HG02610 (cell line): ENCODE measurements at regions not wholly inside any gene's neighbourhood (a gene's known extent, or its start where the extent isn't known, plus 50 kb on each side); places are given as distances from the start of the nearest gene placed in this dataset.

Experiments
- ATAC-seq: cut with Tn5 transposase; IDR thresholded peaks from one replicate; pipeline ENCODE4 v1.9.1; 2021; ENCODE audit warnings: mild to moderate bottlenecking, moderate library complexity; ENCODE audit not compliant: unreplicated experiment

DNA sequence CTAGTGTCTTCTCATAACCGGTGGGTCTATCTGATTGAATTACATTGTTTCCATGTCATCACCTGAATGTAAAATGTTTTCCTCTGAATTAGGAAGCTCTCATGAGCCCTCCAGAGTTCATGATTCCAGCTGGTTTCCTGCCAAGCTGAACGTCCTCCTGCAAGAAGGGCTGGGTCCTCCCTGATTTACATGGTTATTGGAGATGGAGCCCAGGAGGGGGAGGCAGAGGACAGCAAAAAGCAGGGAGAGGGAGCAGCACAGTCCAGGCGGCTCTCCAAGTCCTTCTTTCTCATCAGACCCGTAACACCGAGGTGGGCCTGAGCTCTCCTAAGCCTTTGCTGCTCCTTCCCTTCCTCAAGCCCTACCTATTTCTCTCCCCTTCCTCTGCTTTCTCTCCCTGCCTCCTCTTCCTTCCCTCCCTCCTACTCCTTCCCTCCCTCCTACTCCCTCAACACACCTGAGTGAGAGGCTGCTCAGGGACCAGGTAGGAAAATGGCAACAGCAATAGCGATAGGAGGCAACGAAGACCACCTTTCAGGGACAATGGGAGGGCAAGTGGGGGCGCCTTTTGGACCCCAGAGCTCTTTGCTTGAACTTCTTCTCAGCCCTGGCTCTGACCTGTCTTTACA lies 265.9 kb downstream of the PRDM2 start:
- no peak for ATAC-seq

DNA sequence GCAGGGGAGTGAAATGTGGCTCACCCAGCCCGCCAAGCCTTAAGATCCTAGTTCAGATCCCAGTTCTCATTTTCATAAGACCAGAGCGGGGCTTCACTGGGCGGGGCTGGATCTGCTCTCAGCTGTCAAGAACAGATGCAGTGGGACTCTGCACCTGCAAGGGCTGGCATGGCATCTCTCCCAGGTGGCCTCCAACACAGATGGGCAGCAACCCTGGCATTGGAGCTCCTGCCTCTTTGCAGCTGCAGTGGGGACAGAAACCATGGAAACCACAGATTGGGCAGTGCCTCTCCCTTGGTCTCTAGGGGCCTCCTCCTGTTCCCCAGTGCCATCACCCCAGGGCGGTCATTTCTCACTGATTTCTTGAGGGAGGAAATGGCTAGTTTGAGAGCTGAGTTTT lies 267.7 kb downstream of the PRDM2 start:
- no peak for ATAC-seq

DNA sequence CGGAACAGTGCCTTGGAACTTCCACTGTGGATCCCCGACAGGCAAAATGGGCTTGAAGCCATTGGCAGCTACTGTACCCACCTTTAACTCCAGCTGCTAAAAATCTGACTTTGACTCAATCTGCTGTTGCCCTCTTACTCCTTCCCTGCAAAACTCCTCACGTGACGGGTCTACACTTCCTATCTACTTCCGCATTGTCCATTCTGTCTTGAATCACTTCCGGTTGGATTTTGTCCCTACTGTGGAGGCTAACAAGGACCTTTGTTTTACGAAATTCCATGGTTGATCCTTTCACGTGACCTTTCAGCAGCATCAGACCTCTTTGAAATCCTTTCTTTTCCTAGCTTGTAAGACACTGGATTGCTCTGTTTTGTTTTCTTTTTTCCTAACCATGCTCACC lies 268.4 kb downstream of the PRDM2 start:
- ATAC-seq, result no peak

DNA sequence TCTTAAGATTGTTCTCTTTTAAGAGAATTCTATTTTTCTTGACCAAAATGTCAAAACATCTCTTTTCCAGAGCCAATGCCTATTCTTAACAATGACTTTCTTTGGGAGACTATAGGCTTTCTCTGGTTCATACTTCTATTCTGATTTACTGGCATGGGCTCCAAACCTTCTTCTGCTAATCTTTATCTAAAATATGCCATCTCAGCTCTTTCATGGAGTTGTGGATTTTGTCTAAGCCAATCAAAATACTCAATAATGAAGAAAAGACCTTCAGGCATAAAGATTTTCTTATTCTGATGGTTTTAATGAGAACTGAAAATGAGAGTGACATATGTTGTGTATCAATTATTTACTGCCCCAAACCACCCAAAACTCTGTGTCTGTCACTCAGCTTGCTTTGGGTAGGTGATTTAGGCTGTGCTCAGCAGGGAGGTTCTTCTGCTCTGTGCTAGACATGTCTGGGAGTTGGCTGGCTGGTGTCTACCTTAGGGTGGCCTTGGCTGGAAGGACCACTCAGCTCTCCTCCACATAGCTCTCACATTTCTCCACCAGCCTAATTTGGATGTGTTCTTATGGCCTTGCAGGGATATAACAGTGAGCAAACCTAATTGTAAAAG lies 270.8 kb downstream of the PRDM2 start:
- no peak for ATAC-seq

DNA sequence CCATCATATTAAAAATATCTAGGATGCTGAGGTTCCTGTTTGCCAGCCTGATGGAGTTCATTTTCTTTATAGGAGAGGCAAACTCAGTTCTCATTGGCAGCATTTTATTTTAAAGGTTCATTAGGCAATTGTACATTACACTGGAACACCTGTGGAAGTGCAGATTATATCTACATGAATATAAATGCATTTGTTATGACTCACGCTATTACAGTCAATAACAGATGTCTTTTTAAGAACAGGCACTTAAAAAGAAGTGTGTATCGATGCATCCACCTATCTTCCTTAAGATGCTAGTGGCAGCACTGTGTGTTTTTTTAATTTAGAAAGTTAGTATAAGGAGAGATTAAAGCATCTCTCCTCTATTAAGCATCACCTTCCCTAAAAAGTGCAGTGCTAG lies 276.5 kb downstream of the PRDM2 start:
- no peak for ATAC-seq

DNA sequence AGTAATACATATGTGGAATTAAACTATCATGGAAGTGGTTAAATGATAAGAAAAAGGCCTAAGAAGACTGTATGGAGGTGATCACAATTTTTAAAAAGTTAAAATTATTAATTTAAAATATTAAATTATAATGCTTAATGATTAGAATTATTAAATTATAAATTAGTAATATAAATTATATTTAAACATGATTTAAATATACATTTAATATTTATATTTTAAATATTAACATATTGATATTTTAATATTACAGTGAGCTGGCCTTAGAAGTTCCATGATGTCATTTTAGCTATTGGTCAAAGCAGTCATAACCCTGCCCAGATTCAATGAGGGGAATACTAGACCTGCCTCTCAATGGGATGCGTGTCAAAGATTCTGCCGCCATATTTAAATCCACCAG lies 281.2 kb downstream of the PRDM2 start:
- ATAC-seq, result no peak

DNA sequence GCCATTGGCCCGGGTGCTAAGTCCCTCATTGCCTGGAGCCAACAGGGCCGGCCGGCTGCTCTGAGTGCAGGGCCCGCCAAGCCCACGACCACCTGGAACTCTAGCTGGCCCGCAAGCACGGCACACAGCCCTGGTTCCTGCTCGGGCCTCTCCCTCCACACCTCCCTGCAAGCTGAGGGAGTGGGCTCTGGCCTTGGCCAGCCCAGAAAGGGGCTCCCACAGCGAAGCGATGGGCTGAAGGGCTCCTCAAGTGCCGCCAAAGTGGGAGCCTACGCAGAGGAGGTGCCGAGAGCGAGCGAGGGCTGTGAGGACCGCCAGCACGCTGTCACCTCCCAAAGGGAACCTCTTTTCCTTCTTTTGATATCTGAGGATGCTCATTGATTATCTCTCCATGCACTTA lies 283.4 kb downstream of the PRDM2 start:
- no peak for ATAC-seq

DNA sequence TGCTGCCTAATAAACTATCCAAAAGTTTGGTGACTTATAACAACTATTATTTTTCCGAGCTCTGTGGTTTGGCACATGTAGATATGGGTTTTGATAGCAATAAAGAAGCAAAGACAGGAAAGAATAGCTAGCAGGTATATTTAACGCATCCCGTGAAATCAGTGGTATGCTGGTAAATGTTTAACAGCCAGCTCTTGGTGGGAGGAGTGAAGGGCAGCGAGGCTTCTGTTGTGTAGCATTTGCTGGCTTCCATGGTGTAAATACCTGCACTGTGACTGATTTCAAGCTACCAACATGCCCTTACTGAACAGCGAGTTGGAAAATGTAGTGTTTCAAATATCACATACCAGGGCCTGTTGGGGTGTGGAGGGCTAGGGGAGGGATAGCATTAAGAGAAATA lies 291.0 kb downstream of the PRDM2 start:
- no peak for ATAC-seq

DNA sequence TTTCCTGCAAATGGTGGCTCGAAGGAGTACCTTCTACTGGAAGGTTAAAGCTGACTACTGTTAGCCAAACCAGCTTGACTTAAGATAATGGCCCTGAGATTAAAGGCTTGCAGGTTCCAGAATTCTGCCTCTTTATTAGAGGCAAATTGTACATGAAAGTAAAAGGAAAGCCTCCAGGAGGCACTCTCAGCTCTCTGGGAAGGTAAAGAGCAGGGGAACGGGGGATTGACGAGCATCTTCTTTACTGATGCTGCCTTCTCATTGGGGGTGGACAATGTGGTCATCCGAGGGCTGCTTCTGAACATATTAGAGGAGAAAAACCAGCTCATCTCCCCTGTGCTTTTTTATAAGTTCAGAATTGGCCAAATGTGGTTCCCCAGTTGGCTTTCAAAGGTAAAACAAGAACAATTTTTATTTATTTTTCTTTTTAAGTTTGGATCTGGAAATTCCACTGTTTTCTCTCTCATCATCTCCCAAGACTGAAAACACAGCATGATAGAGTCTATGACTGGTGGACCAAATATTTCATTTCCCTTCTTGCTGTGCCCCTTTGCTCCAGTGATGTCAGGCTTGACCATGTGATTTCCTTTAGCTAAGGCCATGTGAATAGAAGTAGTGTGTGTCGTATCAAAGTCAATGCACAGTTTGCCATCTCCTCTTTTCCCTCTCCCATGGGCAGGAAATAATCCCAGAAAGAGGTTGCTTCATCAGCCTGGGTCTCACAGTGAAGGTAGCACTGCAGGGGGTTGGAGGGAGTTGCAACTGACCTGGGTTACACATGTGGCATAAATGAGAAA lies 292.7 kb downstream of the PRDM2 start:
- ATAC-seq, result no peak

DNA sequence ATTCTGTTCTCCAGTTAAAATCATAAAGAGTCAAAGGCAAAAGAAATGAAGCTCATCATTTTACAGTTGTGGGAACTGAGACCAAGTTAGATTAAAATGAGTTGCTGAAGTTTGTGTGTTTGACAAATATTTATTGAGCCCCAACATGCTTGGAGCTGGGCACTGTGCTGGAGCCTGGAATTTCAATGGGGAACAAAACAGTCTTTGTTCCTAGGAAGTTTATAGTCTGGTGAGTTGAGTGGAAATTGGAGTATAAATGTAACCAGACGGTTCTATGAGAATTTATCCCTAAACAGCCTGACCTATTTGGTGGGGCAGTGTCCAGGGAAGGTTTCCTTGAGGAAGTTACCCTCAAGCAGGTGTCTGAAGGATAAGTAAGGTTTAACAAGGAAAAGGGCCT lies 294.4 kb downstream of the PRDM2 start:
- ATAC-seq, result no peak

DNA sequence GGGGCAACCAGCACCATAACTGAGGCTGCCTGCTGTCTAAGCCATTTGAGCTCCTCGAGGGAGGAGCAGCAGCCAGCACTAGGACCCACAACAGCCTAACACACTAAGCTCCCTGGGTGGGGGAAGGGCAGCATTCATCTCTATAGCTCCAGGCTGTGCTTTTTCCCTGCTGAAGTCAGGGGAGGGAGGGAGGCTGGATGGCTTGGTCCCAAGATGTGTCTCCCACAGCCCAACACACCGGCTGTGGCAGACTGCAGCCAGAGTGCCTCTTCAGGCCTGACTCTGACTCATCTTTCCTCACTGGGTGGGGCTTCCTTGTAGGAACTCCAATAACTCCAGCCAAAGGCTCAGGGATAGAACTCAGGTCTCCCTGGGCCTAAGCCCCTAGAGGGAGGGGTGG lies 296.3 kb downstream of the PRDM2 start:
- no peak for ATAC-seq

DNA sequence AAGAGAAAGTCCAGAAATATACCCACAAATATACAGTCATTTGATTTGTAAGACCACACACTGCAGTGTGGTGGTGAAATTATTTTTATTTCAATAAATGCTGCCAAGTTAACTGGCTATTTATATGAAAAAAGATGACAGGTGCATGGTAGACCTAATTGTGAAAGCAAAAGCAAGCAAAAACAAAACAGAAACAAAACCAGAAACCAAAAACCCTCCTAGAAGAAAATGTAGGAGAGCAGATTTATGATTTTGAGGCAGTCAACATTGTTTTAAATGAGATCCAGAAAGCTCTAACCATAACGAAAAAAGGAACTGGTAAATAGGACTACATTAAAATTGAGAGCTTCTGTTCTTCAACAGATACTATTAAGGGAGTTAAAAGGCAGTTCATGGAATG lies 303.6 kb downstream of the PRDM2 start:
- no peak for ATAC-seq

DNA sequence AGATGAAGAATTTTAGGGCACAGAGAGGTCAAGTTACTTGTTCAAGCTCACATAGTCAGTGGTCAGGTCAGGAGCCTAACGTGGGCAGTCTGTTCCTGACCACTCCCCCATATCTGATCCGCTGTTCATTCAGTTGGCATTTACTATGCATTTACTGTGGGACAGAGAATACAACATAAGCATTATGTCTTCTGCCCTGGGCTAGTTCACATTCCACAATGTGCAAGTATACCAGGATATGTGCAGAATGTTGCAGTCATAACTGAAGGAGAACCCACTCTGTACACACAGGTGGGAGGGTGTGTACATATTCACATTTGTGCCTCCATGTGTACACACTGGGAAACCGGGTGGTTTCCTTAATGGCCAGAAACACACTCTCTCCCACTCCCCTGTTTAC lies 309.6 kb downstream of the PRDM2 start:
- no peak for ATAC-seq

DNA sequence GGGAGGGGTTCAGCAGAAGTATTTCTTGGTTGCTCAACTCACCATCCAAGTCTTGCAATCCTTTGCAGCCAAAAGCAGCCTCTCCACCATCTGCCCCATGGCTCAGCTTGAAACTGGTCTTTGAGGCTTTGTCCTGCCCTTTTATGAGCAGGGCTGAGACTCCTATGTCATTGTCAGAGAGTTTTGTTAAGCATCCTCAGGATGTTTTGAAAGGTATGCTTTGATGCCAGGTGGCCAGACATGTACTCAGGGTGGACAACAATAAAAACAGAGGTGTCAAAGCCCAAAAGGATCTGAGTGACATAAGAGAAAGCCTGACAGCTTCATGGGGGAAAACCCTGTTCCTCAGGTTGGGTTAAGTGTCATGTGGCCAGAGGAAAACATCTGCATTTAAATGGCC lies 310.5 kb downstream of the PRDM2 start:
- ATAC-seq, result no peak

DNA sequence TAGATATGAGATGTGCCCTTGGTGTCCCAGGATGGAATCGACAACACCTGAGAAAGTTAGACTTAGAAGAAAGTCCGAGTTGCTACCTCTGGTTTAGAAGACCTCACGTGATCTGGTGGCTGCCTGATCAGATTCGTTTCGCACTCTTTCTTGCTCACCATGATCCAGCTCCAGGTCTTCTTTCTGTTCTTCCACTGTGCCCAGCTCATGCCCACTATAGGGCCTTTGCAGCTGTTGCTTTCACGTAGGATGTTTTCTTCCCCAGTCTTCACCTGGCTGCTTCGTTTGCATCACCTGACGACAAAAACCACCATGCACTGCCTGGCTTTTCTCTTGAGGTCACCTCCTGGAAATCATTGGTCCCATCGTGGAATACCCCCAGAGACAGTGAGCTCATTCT lies 311.1 kb downstream of the PRDM2 start:
- ATAC-seq, result no peak

DNA sequence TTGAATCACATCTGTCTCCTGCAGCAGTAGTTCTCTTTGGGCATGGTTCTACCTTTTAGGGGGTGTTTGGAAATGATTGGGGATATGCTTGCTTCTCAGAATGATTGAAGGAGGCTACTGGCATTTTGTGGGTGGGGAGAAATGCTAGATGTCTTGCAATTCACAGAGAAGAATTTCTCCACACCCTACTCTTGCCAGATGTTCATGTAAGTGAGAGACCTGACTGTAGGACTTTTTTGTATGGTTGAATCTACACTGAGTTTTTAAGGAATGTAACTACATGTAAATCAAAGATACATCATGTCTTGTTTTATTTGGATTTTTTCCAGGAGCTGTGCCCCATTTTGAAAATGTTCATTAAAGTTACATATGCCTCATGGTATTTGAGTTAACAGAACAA lies 311.9 kb downstream of the PRDM2 start:
- ATAC-seq, result no peak

DNA sequence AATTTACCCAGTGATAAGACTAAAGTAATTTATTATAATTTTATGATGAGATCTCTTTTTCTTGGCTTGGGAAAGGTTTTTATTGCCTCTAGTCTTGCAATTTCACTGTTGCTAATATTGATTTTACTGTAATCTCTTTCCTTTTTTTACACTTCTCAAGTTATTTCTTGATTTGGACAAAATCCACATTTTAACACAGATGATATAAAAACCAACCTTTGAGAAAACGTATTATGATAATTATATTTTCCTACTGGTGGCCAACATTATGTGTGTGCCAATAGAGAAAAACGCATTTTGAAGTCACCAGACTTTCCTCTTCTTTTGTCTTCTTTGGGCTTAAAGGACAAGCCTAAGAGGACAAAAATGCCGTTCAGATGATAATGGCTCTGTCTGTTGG lies 314.9 kb downstream of the PRDM2 start:
- ATAC-seq, result no peak

DNA sequence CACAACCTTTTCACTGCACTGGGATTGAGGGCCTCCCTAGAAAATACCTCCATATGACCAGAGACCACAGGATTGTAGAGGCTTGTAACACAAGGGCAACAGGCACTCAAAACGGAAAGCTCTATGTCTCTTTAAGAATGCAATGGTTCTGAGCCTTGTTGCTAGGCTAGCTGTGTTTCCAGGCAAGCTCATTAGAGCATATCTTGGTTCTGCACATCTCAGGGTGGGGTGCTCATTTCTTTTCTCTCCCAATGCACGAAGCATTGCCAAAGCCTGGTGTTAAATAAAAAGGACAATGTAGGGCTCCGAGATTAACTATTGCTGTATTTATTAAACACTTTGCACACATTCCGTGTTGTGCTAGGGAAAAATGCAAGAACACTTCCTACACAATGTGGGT lies 315.9 kb downstream of the PRDM2 start:
- ATAC-seq, result no peak

DNA sequence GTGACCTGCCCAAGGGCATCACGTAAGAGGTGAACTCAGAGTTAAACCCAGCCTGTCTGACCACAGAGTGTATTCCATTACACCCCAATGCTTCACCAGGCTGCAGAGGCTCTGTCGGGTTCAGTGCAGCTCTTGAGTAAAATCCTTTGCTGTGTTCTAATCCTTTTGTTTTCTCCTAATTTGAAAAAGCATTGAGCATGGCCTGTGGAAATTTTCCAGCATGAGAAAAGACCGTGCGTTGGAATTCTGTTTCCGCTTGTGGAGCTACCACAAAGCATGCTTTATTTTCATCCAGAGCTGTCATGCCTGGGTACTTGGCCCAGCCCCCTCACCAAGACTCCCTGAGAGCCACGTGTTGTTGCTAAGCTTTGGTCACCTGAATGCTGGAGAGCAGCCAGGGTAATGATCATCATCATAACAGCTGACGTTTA lies 317.6 kb downstream of the PRDM2 start:
- ATAC-seq, result no peak

DNA sequence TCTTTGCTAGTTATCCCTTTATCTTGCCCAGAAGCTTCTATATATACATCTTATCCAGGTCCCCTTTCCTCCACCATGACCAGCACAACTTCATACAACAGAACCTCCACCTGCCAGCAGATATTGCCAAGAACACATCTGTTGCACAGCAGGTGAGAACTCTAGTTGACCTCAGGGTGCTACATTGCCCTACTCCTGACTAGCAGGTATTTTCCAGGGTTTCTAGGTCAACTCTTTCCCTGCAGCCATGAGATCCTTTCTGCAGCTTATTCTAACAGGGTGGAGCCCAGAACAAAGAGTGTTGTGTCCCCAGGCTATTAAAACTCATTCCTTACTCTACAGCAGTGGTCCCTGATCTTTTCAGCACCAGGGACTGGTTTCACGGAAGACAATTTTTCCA lies 319.5 kb downstream of the PRDM2 start:
- ATAC-seq, result no peak

DNA sequence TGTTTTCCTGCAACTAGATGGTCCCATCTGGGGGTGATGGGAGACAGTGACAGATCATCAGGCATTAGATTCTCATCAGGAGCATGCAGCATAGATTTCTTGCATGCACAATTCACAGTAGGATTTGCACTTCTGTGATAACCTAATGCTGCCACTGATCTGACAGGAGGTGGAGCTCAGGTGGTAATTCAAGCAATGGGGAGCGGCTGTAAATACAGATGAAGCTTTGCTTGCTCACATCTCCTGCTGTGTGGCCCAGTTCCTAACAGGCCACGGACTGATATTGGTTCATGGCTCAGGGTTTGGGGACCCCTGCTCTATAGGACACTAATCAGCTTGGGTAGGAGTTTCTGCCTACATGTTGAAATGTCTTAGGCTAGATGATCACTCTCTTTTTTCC lies 320.0 kb downstream of the PRDM2 start:
- no peak for ATAC-seq

DNA sequence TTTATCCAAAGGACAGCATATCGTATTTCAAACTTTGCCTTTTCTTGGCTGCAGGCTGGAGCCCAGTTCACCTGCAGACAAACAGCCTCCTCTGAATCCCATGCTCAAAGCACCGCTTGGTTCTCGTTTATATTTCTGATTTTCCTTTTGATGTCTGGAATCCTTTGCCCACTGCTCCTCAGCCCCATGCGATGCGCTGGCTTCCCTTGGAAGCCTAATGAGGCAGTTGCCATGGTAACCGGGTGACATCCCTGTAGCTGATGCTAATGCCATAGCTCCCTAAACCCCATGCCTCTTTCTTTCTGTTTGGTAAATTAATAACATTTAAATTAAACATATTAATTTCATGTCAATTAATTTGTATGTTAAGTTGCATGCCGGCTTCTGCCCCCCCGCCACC lies 327.1 kb downstream of the PRDM2 start:
- no peak for ATAC-seq
